Ishikawa (cell line): ENCODE measurements at regions not wholly inside any gene's neighbourhood (a gene's known extent, or its start where the extent isn't known, plus 50 kb on each side); places are given as distances from the start of the nearest gene placed in this dataset.

ENCODE experiments used
- CEBPB ChIP-seq: IDR thresholded peaks from 2 replicates; pipeline ENCODE4 v1.6.1; 2012
- CREB1 ChIP-seq: IDR thresholded peaks from 2 replicates; pipeline ENCODE4 v1.6.1; 2012; ENCODE audit warnings: low read depth
- EGR1 ChIP-seq: IDR thresholded peaks from 2 replicates; pipeline ENCODE4 v1.6.1; 2012
- EP300 ChIP-seq: IDR thresholded peaks from 2 replicates; pipeline ENCODE4 v1.6.1; 2012; ENCODE audit warnings: borderline replicate concordance
- FOXM1 ChIP-seq: IDR thresholded peaks from 2 replicates; pipeline ENCODE4 v1.6.1; 2012; ENCODE audit warnings: low read depth, borderline replicate concordance
- MAX ChIP-seq: IDR thresholded peaks from 2 replicates; pipeline ENCODE4 v1.6.1; 2012
- NFIC ChIP-seq: IDR thresholded peaks from 2 replicates; pipeline ENCODE4 v1.6.1; 2012
- RAD21 ChIP-seq: IDR thresholded peaks from 2 replicates; pipeline ENCODE4 v1.6.1; 2012; ENCODE audit warnings: low read depth
- REST ChIP-seq: IDR thresholded peaks from 2 replicates; pipeline ENCODE4 v1.6.1; 2012; ENCODE audit warnings: low read depth, mild to moderate bottlenecking
- TAF1 ChIP-seq: IDR thresholded peaks from 2 replicates; pipeline ENCODE4 v1.6.1; 2012; ENCODE audit warnings: low read depth, mild to moderate bottlenecking
- TCF12 ChIP-seq: IDR thresholded peaks from 2 replicates; pipeline ENCODE4 v1.6.1; 2012; ENCODE audit warnings: low read depth
- TEAD4 ChIP-seq: IDR thresholded peaks from 2 replicates; pipeline ENCODE4 v1.6.1; 2012
- USF1 ChIP-seq: IDR thresholded peaks from 2 replicates; pipeline ENCODE4 v1.6.1; 2012
- YY1 ChIP-seq: IDR thresholded peaks from 2 replicates; pipeline ENCODE4 v1.6.1; 2012; ENCODE audit warnings: low read depth
- ZBTB7A ChIP-seq: IDR thresholded peaks from 2 replicates; pipeline ENCODE4 v1.6.1; 2012; ENCODE audit warnings: low read depth

- TF ChIP-seq ZBTB7A = no peak
- no peak for TF ChIP-seq TAF1
- TF ChIP-seq FOXM1 = no peak
- TF ChIP-seq NFIC = no peak
- no peak for TF ChIP-seq CEBPB
- TF ChIP-seq EP300 = no peak
- no peak for TF ChIP-seq RAD21
- no peak for TF ChIP-seq MAX
Observed at GRCh38 chr3:77869423-77869822, 829.5 kb downstream of the ROBO2 start.

- TF ChIP-seq TEAD4 = no peak
Observed at GRCh38 chr3:77871436-77871835, 831.5 kb downstream of the ROBO2 start.

GRCh38 chr3:77873598-77873997 lies 833.7 kb downstream of the ROBO2 start:
- TF ChIP-seq ZBTB7A (no peak), RAD21 (no peak), EP300 (no peak), TEAD4 (no peak), FOXM1 (no peak), CEBPB (no peak), REST (no peak), CREB1 (no peak), MAX (no peak), TCF12 (no peak), TAF1 (no peak), NFIC (no peak), EGR1 (no peak), YY1 (no peak), USF1 (no peak)

- TF ChIP-seq CEBPB (no peak), USF1 (no peak), YY1 (no peak), TEAD4 (no peak), TCF12 (no peak), MAX (no peak), EP300 (no peak), ZBTB7A (no peak), RAD21 (no peak), NFIC (no peak), FOXM1 (no peak), REST (no peak), TAF1 (no peak), CREB1 (no peak), EGR1 (no peak)
Observed at GRCh38 chr3:77885381-77885780, 845.5 kb downstream of the ROBO2 start.

GRCh38 chr3:77887611-77888010 lies 847.7 kb downstream of the ROBO2 start:
- no peak for TF ChIP-seq CREB1
- TF ChIP-seq TEAD4 = no peak
- TF ChIP-seq EGR1 = no peak
- TF ChIP-seq RAD21 = no peak
- TF ChIP-seq CEBPB = no peak
- TF ChIP-seq EP300 = no peak
- TF ChIP-seq REST = no peak
- no peak for TF ChIP-seq YY1
- TF ChIP-seq ZBTB7A = no peak
- TF ChIP-seq TCF12 = no peak
- TF ChIP-seq FOXM1 = no peak
- TF ChIP-seq NFIC = no peak
